ENCODE measurements at regions not wholly inside any gene's neighbourhood (a gene's known extent, or its start where the extent isn't known, plus 50 kb on each side); places are given as distances from the start of the nearest gene placed in this dataset.

DNA sequence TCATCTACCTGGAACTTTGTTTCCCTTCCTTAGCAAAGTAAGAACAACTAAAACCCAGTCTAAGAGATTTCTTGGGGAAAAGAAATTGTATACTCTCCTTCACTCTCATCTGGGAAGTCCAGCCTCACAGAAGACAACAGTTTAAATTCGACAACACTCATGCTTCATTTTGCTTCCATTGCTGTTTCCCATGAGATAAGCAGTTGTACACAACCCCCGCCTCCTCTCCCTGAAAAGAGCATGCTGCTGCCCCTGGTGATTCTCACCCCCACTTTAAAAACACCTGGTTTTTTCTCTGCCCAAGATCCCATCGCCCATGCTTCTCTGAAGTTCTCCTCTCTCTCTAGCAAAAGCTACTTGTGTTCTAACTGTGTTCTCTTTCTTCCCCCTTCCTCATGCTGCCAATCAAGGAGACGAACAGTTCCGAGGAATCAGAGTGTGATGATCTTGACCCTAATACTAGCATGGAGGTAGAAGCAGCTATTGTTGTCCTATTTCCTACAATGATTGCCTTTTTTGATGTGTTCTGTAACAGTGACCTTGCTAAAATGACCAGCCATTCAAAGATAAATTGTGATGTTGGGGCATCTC lies 51.1 kb upstream of the UMPS start:
- no peaks in the 10 kb centered on the region for H3K27me3 ChIP-seq (ENCODE audit: control insufficient read depth, insufficient read depth, low read length)
- DNase-seq (ENCODE audit: low read depth), result no peak
- no peaks in the 10 kb centered on the region for H3K36me3 ChIP-seq (ENCODE audit: control insufficient read depth, insufficient read depth, low read length)
- TF ChIP-seq CTCF (IDR thresholded peaks at IDR 0.05; ENCODE audit: insufficient read depth, low read length, poor library complexity, severe bottlenecking), result no peak
- no peak overlapping the region for H3K4me3 ChIP-seq (ENCODE audit: low read depth, low read length)
